ENCODE measurements at regions not wholly inside any gene's neighbourhood (a gene's known extent, or its start where the extent isn't known, plus 50 kb on each side); places are given as distances from the start of the nearest gene placed in this dataset.

DNA sequence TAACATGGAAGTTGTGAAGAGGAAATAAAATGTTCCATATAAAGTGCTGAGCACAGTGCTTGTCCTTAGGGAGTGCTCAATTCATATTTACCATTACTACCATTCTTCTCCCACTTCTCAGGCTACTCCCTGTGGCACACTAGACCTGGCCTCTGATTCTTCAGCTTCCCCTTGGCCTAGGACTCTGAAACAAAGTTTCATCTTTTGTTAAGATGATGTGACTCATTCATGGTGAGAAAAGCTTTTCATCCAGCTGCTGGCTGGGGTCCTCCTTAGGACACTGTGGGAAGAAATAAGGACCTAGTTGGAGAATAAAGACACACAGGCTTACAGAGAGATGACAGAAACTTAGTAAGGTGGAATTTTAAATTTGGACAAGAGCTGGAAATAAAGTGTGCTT is 314.8 kb downstream of the CDC5L start:
- DNase-seq (ENCODE audit: low read depth in 4 of 4, low spot score in 1 of 4): no peak

DNA sequence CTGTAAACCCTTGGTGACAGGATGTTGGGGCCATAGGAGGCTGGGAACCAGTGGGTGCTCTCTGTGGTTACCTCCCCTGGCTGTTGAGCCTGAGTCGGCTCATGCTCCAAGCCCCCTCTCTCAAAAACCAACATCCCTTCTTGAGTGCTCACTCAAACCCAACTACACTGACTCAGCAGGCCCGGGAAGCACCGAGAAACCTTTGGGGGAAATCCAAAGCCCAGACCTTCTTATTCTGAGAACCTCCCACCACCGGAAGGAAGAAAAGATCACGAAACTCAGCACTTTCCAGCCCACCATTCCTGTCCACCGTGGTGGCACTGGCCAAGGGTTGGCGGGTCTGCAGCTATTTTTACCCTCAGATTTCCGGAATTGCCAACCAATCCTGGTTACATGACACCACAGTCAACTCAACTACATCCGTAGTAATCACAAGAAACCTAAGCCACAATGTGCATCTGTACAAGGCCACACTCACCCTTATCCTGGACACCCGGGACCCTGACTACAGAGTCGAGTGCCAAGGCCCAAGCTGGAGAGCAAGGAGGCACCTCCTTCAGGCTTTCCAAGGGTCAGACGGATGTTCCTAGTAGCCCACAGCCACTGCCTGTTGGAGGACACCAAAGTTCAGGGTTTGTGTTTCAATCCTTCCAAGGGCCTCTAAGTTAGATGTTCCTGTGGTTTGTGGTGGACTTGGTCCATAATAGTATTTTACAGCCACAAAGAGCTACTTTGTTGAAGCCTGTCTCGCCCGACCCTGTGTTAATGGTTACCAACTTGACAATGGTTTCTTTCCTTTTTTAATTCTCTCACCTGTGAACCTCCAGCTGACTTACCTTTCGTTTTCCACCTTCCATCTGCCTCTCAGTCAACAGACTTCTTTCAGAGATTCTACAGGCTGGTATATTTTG is 317.0 kb downstream of the CDC5L start:
- DNase-seq (ENCODE audit: low read depth in 4 of 4, low spot score in 1 of 4): peak in 1 of 4 experiments; percentile 20

DNA sequence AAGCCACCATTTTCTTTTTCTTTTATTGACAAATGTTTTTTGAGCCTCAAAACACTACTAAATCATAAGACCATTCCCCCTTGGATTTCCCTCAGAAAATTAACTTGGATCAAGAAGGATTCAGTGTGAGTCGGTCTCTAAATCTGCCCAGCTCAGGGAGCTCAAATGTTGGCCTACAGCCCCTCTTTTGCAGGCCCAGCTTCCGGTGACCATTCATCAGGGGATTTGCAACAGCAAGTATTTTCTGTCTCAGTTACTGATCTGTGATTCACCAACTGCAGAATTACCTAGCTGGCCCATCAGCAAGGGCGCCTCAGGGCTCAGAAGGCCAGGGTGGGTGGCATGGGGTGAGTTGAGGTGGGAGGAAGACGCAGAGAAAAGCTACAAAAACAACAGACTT is 318.1 kb downstream of the CDC5L start:
- DNase-seq (ENCODE audit: low read depth in 4 of 4, low spot score in 1 of 4): no peak

DNA sequence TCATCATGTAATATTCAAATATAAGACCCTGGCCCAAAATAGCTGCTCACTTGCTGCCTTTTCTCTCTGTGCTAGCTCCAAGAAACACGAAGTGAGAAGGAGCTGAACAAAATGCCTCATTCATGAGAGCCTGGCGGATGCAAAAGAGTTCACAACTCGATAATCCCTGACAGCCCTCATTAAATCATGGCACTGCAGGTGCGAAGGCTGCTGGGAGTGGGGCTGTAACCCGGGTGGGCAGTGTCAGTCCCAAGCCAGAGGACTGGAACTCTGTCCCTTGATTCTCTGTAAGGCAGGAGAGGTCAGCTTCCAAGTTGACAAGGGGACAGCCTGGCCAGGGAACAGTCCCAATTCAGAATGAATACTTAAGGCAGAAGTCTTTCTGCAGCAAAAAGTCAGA is 318.5 kb downstream of the CDC5L start:
- no peak for DNase-seq (ENCODE audit: low read depth in 4 of 4, low spot score in 1 of 4)

DNA sequence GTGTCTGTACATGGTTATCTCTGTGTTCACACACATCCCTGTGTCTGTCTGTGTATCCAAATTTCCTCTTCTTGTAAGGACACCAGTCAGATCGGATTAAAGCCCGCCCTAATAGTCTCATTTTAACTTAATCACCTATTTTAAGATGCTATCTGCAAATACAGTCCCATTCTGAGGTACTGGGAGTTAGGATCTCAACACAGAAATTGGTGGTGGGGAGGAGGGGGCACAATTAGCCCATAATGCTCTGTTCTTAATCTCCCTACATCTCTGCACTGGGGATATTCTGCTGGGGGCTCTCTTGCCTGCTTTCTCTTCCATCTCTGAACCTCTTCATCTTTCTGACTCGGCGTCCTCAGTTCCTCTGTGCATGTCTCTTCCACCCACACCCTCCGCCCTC is 320.7 kb downstream of the CDC5L start:
- no peak for DNase-seq (ENCODE audit: low read depth in 4 of 4, low spot score in 1 of 4)

DNA sequence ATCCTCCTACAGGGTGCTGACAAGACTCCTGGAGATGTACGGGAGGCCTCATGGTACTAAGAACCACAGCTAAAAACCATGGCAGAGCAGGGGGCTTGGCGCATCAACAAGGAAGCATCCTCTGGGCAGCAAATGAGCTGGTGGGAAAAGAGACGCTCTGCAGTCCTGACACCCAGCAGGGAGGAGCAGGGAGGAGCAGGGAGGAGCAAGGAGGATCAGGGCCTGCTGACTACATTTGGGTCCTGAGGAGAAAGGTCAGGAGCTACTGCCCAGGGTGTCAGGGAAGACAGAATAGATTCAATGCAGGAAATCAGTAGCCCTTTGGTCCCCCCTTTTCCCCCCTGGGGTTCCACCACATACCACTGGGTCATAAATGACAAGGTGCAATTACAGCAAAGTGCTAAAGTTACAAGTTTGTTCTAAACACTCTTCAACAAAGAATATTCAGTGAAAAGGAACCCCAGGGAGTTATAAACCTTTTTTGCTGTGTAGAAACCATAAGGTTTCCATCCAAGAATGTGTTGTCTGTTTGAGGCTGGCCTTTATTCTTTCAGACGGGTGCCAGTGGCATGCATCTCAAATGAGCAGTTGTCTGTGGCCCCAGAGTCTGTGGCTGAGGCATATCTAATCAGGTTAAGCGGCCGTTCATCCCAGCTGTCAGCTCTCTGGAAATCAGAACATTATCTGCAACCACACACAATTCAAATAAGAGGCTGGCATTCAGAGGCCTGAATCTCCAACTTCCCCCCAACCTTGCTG is 325.0 kb downstream of the CDC5L start:
- no peak for DNase-seq (ENCODE audit: low read depth in 4 of 4, low spot score in 1 of 4)

DNA sequence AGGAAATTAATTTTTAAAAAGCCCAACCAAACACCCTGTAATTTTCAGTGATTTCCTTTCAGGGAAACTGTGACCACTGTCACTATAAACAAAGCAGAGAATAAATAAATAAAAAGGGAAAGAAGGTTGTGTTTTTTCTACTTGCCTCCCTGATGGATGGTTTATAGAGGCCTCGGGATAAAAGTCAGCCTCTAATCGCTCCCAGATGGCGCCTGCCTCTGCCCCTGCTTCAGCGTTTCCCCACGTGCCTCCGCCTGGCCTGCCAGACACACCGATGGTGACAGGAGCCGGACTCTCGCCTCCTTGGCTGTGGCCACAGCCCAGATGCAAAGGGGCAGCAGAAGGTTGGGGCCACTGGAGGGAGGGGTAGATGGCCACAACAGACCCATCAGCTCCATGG is 327.7 kb downstream of the CDC5L start:
- DNase-seq (ENCODE audit: low read depth in 4 of 4, low spot score in 1 of 4): no peak

DNA sequence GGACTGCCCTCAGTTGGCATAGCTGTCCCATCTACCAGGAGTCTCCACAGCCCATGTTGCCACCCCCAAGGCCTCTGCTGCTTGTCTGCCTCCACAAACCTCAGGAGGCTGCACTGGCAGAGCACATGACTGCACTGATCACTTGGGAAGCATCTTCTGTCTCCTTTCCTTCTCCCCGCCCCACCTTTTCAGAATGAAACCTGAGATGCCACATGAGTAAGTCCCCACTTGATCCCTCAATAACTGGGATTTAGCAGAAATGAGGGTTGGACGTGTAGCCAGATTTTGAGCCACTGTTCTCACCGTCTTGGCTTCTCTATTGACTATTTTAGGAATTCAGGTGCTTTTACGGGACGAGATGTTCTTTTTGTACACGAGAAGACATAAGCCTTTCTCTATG is 328.4 kb downstream of the CDC5L start:
- DNase-seq (ENCODE audit: low read depth in 4 of 4, low spot score in 1 of 4): no peak

DNA sequence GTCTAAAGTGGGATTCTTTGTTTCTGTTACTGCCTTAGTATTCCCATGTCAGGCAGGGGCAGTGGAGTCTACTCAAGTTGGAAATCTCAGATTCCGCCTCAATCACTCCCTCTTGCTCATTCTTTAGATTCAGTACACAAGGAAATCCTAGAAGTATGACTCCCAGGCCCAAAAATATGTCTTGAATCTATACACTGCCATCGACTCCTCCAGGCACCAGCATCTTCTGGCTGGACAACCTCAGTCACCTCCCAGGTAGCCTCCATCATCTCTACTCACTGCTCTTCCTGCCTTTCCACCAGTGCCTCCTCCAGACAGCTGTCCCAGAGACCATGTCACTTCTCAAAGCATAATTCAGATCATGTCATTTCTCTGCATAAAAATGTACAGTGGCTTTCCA is 329.9 kb downstream of the CDC5L start:
- no peak for DNase-seq (ENCODE audit: low read depth in 4 of 4, low spot score in 1 of 4)

DNA sequence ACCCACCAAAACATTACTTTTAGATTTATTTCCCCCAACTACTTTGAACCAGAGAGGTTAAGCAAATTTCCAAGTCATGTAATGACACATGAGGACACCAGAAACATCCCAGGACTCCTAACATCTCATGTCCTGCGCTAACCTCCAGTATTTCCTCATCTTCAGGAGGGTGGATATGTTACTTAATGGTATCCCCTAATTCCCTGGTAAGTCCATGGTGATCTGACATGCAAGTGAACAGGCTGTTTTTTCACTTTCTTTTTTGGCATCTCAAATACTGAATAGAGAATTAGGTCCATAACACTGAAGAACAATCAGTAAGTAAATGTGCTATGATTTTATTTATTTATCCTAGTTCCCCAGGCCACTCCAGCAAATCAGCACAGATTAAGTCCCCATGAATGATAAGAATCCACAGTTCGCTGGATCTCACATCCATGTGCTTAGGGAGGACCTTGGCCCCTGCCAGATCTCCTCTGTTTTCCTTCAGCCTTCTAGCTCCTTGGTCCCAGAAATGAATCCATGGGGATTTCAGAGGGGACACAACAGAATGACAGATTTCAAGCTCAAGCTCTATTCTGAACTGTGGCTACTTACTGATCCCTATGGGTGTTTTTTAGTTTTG is 334.6 kb downstream of the CDC5L start:
- DNase-seq (ENCODE audit: low read depth in 4 of 4, low spot score in 1 of 4): no peak

DNA sequence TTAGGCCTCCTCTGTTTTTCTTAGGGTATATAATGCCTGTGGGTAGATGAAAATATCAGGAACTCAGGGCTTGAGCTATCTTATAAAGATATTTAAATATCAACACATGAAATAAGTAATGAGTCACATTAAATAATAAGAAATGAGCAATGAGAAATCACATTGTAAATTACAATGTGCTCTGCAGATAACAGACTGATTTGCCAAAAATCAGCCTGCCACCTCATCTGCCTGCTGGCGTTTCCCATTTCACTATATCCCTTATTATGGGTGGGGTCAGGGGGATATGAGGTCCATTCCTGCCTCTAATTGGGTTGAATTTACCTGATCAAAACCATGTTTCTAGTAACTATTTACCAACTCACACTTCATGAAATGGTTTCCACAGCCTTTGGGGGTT is 335.2 kb downstream of the CDC5L start:
- DNase-seq (ENCODE audit: low read depth in 4 of 4, low spot score in 1 of 4): no peak

DNA sequence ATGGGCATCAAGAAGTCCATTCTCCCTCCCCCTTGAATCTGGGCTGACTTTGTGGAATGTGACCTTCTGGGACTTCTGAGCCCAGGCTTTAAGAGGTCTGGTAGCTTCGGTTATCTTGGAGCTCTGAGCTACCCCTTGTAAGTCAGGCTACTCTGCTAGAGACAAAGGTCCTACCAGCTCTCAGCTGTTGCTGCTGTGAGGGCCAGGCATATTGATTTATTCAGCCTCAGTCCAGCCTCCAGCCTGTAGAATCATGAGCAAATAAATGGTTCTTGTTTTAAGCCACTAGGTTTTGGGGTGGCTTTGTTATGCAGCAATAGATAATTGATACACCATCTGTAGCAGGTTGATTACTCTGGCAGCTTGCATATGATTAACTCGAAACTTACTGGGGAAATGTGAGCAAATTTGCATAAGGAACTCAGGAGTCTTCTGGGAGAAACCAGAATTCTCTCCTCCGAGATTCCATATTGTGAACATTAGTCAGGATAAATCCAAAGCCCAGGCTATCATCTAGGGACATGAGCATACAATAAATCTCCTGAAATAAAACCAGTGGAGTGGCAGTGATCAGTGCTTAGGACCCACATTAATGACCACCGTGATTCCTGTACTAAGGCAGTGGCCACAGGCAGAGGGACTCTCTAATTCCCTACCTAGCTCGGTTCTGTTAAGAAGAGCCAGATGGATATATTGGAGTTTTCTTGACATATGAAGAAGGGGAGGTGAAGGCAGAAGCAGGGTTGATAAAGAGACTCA is 336.1 kb downstream of the CDC5L start:
- DNase-seq (ENCODE audit: low read depth in 4 of 4, low spot score in 1 of 4): no peak

DNA sequence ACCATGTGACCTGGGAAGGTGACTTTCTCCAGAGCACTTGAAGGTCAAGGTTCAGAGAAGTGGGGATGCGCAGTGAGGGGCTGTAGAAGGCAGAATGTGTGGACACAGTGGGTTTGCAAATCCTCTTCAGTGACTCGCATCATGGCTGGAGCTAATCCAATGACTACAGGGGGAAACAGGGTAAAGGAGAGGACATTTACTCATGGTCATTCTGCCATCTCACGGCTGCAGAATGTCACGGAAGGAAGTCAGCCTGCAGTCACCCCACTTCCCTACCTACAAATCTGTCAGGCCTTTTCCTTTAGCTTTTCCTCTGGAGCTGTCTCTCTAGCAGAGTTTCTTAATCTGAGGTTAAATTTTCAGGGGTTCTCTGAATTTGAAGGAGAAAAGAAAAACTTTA is 337.6 kb downstream of the CDC5L start:
- DNase-seq (ENCODE audit: low read depth in 4 of 4, low spot score in 1 of 4): no peak

DNA sequence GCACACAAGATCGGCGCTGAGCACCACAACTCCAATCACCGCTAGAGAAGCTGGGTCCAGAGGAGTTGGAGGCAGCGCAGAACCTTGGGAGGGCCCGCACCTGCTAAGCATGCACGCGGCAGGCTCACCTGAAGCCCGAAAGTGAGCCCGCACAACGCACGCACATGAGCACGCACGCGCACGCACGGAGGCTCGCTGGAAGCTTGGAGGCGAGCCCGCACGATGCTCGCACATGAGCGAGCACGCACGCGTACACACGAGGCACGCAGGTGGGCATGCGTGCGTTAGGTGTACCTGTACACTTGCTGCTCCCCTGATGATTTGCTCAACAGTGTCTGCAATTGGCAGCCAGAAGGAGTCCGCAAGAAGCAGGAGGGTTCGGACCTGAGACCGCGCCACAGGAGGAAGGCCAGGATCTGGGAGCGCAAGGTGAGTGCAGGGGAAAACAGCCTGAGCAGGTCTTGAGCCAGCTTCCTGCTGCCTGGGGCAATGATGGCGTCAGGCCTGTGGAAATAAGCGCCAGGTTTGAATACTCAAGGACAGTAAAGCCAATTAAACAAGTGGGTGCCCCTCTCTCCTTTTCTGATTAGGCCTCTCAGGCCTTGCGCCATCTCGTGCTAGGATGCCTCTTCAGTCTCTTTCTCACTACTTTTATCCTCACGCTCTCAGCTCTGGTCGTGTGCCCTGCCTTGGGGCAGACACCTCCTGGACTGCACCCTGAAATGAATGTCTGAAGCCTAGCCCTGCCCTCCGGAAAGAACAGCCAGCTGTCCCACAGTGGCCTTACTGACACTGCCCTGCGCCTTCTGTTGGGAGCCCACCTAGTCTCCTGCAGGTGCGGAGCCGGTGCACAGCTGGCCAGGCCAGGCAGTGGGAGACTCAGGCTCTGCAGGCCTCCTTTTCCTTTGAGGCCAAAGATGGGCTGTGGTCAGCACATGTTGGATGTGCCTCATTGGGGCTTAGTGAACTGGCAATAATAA is 340.4 kb downstream of the CDC5L start:
- DNase-seq (ENCODE audit: low read depth in 4 of 4, low spot score in 1 of 4): no peak

DNA sequence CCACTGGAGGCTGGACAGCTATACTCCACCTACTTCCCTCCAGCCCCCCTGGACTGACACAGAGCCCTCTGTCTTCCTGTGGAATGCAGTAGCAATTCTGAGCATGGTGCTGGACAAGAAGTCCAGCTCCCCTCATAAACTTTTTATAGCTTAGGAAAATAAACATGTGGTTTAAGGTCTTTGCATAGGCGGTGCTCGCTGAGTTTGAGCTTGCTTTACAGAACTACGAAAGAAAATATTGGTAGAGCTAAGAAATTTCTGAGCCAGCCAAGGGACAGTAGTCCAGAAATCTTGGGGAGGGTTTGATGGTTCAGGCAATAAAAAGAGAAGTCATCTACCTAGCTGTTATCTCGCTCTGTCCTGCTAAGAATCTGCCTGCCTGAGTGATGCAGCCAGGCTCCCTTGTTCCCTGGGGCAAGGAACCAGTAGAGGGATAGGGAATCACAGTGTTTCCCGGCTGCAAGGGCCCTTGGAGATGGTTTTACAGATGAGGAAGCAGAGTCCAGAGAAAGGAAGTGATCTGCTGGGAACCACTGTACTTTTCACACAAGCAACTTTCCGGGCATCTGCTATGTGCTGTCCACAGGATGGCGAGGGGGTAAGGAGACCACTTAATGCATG is 343.4 kb downstream of the CDC5L start:
- DNase-seq (ENCODE audit: low read depth in 4 of 4, low spot score in 1 of 4): no peak

DNA sequence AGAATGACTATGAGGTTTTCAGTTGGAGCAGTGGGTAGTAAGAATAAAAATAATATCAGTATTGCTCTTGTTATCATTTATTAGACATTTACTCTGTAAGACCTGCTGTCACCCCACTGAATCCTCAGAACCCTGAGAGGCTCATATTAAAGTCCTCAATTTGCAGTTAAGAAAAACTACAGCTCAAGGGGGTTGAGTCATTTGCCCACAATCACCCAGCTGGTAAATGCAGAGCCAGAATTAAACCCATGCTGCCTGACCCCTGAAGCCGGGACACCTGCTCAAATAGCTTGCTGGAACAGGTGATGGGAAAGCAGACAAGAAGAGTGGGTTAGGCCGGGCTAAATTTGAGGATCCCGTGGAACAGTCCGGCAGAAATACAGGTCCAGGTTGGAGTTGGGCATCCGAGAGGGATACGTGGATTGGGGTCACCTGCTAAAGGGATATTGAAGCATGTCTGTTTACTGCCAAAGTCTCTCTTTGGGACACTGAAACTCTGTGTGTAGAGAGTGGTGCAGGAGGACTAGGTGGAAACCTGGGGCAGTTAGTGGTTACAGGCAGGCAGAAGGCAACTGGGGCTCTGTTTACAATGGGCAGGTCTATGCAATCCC is 344.1 kb downstream of the CDC5L start:
- DNase-seq (ENCODE audit: low read depth in 4 of 4, low spot score in 1 of 4): no peak

DNA sequence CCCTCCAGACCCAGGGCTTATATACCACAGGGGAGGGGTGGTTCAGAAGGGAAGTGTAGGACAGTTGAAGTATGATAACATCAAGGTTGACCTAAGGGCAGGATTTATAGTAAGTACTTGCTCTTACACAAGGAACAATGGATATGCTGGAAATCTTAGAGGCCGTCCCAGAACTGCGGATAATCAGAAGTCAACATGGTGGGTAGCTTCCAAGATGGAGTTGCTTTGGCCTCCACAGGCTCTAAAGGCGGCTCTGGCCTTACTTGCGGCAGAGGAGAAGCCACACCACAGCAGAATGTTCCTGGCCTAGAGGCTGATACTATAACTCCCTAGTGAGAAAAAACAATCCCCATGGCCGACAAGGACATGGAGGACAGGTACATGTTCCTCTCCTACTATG is 344.7 kb downstream of the CDC5L start:
- DNase-seq (ENCODE audit: low read depth in 4 of 4, low spot score in 1 of 4): no peak

DNA sequence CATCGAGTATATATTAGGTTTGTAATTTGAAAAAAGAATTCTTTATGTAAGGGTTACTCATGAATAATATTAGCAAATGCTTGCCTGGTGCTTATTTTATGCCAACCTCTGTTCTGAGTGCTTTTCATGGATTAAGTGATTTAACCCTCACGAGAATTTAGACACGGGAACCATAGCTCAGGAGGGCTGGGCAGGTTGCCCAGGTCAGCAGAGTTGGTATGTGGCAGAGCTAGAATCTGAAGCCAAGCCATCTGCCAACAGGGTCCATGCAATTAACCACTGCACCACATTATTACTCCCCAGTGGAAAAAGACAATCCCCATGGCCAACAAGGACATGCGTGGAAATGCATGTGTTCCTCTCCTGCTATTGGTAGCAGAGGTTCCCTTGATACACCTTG is 345.6 kb downstream of the CDC5L start:
- no peak for DNase-seq (ENCODE audit: low read depth in 4 of 4, low spot score in 1 of 4)

DNA sequence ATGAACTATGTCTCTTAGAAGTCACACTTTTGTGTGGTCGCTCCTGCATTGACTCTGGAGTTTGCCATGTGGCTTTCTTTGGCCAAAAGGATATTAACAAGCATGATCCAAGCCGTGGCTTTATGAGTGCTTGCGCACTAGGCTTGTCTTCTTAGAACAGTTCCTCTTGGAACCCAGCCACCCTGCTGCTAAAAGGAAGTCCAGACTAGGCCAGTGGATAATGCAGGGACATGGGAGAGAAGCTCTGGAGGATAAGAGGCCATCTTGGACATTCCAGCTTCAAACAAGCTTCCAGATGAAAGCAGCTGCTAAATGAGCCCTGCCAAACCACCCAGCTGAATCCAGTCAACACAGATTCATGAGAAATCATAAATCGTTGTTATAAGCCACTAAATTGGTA is 346.4 kb downstream of the CDC5L start:
- DNase-seq (ENCODE audit: low read depth in 4 of 4, low spot score in 1 of 4): no peak

Data from stimulated activated CD4-positive, alpha-beta T cell treated with anti-CD3 and anti-CD28 coated beads, Interleukin-1b, Interleukin-23, amount 100 ng/mL, for 24 hours (primary cell).